GM12865 (cell line): ENCODE measurements at regions not wholly inside any gene's neighbourhood (a gene's known extent, or its start where the extent isn't known, plus 50 kb on each side); places are given as distances from the start of the nearest gene placed in this dataset.

ENCODE experiments used
- DNase-seq: peaks from one replicate; pipeline ENCODE4 v3.0.0; 2010; ENCODE audit warnings: low read depth
- H3K4me3 ChIP-seq: 2 replicates; pipeline ENCODE4 v1.5.1; 2011; ENCODE audit warnings: mild to moderate bottlenecking, low read depth, low read length, control low read depth
- TF ChIP-seq, protein P1 (sequence below): IDR thresholded peaks from 2 replicates; pipeline ENCODE4 v1.5.1; 2011; ENCODE audit warnings: low read length, control low read depth, low read depth, inconsistent platforms; ENCODE audit not compliant: insufficient read depth; ENCODE audit errors: missing control alignments

DNA sequence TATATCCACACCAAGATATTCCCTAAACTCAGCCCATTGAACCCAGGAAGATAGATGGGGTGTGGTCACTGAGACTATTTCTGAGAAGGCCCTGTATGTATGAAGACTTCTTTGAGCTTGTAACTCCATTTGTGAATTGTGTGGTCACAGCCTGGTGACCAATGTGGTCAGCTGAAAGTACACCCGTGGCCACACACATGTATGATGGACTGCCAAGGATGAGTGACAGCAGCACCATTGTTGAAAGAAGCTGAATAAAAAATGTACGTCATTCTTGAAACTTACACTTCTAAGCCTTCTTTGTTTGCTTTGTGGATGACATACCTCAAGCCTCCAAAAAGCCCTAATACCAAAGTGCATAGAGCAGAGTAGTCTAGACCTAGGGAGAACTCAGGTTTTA is 581.4 kb downstream of the RAB28 start:
- TF ChIP-seq, protein P1, sequence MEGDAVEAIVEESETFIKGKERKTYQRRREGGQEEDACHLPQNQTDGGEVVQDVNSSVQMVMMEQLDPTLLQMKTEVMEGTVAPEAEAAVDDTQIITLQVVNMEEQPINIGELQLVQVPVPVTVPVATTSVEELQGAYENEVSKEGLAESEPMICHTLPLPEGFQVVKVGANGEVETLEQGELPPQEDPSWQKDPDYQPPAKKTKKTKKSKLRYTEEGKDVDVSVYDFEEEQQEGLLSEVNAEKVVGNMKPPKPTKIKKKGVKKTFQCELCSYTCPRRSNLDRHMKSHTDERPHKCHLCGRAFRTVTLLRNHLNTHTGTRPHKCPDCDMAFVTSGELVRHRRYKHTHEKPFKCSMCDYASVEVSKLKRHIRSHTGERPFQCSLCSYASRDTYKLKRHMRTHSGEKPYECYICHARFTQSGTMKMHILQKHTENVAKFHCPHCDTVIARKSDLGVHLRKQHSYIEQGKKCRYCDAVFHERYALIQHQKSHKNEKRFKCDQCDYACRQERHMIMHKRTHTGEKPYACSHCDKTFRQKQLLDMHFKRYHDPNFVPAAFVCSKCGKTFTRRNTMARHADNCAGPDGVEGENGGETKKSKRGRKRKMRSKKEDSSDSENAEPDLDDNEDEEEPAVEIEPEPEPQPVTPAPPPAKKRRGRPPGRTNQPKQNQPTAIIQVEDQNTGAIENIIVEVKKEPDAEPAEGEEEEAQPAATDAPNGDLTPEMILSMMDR = no peak
- H3K4me3 ChIP-seq = no peak overlapping the region

DNA sequence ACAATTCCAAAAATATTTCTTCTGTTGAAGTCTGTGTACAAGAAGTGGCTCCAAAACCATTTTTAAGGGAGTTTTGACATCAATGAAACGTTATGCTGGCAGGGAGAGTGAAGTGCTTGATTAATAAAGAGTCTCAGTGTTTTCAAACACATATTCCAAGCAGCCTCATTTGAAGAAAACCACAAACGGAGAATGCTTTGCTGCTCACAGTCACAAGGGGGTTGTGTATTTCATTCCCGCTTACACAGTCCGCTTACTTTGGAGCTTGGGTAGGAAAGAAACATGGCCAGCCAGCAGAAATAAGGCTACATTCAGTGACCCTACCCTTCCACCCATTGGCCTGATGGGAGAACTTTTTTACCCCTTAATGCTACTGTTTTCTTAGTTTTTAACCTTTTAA is 586.2 kb downstream of the RAB28 start:
- no peak overlapping the region for H3K4me3 ChIP-seq
- TF ChIP-seq, protein P1 = no peak
- no peak for DNase-seq

More for the DNA sequence above, 581.4 kb downstream of the RAB28 start:
- no peak for DNase-seq

DNA sequence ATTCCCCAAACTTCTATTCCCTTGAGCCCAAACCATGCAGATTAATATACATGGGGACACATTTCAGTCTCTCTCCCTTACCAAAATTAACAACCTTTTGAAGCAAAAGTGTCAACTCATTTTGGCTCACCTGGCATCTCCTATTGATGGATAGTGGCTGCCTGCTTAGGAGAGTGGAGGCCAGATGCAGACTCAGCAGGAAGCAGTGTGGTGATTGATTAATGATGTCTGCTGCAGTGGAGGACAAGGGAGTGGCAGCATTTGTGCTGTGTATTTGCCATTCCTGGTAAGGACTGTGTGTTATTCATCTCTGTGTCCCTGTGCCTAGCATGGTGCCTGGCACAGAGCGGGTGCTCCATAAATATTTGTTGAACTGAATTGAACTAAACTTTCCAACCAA is 590.1 kb downstream of the RAB28 start:
- TF ChIP-seq, protein P1 = no peak
- H3K4me3 ChIP-seq = no peak overlapping the region
- no peak for DNase-seq

DNA sequence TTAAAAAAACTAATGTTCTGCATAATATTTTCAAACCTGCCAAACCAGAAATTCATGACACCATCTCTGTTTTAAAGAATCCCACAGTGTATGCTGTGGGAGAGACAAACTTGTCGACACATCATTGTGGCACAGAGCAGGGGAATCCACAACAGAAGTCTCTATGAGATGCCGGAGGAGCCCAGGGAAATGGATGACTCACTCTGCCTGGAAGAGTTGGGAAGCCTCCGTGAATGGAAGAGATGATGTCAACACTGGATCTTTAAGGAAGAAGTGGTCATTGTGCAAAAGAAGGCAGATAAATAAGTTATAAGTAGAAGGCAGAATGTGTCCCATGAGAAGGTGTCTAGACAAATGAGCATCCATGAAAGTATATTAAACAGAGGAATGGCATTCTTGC is 595.1 kb downstream of the RAB28 start:
- no peak for DNase-seq
- no peak overlapping the region for H3K4me3 ChIP-seq
- TF ChIP-seq, protein P1 = no peak

DNA sequence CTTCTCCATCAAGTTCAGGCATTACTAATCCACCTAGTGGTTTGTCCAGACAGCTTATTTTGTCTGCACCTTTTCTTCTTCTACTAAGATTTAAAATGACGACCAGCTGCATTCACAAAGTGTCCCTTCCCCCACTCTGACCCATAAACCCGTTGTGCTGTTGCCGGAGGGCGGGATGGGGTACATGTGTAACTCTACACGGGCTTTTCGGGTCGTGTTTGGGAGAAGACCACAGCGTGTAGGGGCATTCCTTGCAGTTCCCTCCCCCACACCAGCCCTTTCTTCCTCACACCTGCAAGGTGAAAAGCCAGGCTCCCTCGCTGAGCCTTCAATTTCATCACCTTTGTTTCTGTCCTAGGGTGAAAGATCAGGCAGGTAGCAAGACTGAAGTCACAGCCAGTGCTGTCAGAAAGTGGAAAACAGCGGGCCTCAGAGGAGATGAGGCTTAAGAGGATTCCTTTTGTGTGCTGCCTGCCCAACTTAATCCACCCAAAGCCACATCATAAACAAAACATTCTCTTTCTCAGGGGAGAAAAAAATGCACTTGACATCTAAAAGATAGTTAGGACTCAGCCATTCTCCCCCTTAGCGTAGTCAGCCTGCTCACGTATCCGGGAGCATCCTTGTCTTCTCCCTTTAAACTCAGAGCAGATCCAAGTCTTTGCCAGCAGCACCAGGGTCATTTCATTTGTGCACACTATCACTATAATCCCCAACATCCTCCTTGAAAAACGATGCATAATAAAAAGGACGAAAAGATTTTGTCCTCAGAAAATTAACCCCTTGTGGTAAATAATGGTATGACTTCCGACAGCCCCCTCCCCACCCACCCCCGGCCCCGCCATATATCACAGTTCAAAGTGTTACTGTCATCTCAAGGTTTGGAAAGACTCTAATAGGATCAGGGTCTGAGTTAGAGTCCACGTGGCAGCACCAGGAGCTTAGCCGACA is 599.0 kb downstream of the RAB28 start:
- TF ChIP-seq, protein P1 = no peak
- DNase-seq = no peak

DNA sequence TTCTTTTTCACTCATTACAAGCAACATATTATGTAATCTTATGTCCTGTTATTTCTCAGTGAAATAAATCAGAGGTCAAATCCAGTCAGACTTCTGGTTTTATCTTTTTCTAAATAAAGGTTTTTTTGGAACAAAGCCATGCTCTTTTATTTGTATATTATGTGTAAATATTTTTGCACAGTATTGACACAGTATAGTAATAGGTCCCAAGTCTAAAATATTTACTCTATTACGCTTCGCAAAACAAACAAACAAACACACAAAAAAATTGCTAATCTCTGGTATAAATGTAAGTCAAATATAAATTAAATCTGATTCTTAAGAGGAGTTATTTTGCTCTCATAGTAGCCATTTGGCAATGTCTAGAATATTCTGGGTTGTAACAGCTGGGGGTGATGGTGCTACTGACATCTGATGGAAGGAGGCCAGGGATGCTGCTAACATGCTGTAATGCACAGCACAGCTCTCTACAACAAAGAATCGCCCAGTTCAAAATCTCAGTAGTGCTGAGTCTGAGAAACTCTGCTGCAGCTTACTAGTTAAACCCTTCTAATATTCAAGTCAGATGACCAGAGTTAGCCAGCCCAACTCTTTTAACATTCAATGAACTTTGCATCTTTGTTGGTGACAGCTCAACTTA is 602.1 kb downstream of the RAB28 start:
- H3K4me3 ChIP-seq = no peak overlapping the region
- TF ChIP-seq, protein P1 = no peak
- DNase-seq = no peak

More for the DNA sequence above, 599.0 kb downstream of the RAB28 start:
- no peak overlapping the region for H3K4me3 ChIP-seq
